ENCODE measurements at regions not wholly inside any gene's neighbourhood (a gene's known extent, or its start where the extent isn't known, plus 50 kb on each side); places are given as distances from the start of the nearest gene placed in this dataset.
"Not testable (repeated sequence)": the region's sequence is repeated elsewhere in the genome, so short reads cannot be mapped to it uniquely, and the experiment has no call there.

DNA sequence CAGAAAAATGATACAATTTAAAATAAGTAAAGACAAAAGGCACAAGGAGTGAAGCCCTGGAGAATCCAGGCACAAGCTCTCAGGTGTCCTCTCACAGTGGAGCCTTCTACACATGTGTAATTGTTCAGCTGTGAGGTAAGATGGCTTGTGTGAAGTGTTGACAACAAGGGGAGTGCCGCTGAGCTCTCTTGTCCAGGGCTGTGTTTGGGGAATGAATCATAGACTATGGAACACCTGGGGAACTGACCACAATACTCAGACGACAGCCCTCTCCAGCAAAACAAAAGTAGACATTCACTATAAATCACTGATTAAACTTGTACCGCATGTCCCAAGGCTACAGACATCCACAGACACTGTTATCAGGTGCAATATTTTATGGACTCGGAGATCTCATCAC lies 940.1 kb downstream of the TMEM121 start:
- not testable (repeated sequence) for TF ChIP-seq POLR2AphosphoS5, POLR2A, EP300 (IDR thresholded peaks at IDR 0.05)
- TF ChIP-seq, protein P1, sequence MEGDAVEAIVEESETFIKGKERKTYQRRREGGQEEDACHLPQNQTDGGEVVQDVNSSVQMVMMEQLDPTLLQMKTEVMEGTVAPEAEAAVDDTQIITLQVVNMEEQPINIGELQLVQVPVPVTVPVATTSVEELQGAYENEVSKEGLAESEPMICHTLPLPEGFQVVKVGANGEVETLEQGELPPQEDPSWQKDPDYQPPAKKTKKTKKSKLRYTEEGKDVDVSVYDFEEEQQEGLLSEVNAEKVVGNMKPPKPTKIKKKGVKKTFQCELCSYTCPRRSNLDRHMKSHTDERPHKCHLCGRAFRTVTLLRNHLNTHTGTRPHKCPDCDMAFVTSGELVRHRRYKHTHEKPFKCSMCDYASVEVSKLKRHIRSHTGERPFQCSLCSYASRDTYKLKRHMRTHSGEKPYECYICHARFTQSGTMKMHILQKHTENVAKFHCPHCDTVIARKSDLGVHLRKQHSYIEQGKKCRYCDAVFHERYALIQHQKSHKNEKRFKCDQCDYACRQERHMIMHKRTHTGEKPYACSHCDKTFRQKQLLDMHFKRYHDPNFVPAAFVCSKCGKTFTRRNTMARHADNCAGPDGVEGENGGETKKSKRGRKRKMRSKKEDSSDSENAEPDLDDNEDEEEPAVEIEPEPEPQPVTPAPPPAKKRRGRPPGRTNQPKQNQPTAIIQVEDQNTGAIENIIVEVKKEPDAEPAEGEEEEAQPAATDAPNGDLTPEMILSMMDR (IDR thresholded peaks at IDR 0.05), result not testable (repeated sequence)
